GM12878 (cell line): ENCODE measurements at regions not wholly inside any gene's neighbourhood (a gene's known extent, or its start where the extent isn't known, plus 50 kb on each side); places are given as distances from the start of the nearest gene placed in this dataset.

ENCODE experiments used
- ATAC-seq: fragments of 200-7000 bp; cut with Tn5 transposase; 3 replicates; pipeline ENCODE4 v1.9.1; 2020; ENCODE audit warnings: mild to moderate bottlenecking, moderate library complexity
- BruUV-seq: library from RNA; stranded (reverse); fragments of 400-500 nt; replicated peaks from 2 replicates; lab custom pipeline; 2021; lab: Mats Ljungman, UMichigan
- CTCF ChIA-PET: fragments of 300-600 bp; sonication (Branson Sonifier 250); formaldehyde crosslinking; extraction: SDS; loops from one replicate; lab custom pipeline; 2021; ENCODE audit warnings: inconsistent platforms; lab: Yijun Ruan, JAX
- POLR2A ChIA-PET: fragments of 350-600 bp; formaldehyde crosslinking; extraction: SDS; loops from one replicate; lab custom pipeline; 2021; ENCODE audit warnings: inconsistent platforms; lab: Charles Lee
- RAD21 ChIA-PET: fragments of 300-600 bp; sonication (Branson Sonifier 250); formaldehyde crosslinking; loops from one replicate; lab custom pipeline; 2023; ENCODE audit warnings: antibody characterized with exemption; ENCODE audit not compliant: unreplicated experiment; lab: Charles Lee
- SMC1A ChIA-PET: fragments of 300-600 bp; sonication (Branson Sonifier 250); formaldehyde crosslinking; loops from one replicate; lab custom pipeline; 2023; ENCODE audit not compliant: unreplicated experiment, uncharacterized antibody; lab: Charles Lee
- DNase-seq: peaks from one replicate; pipeline ENCODE4 v3.0.0-alpha.2; 2011; ENCODE audit warnings: low read depth, low spot score
- FAIRE-seq: peaks from 3 replicates; lab custom pipeline; 2011; peaks lifted over from hg19 to GRCh38; lab: Jason Lieb, UNC
- H2AFZ ChIP-seq: 2 replicates; pipeline ENCODE4 v1.6.0; 2011; ENCODE audit warnings: low read depth, low read length, control low read depth; ENCODE audit not compliant: control insufficient read depth
- H3K27ac ChIP-seq: 2 replicates; pipeline ENCODE4 v1.5.1; 2011; ENCODE audit warnings: control low read depth; ENCODE audit not compliant: control insufficient read depth, insufficient read depth
- H3K27me3 ChIP-seq, 2 experiments: replicated peaks in 1 of 2; 2 replicates each; pipeline versions ENCODE4 v1.6.0 to v1.6.1; 2011; ENCODE audit warnings: low read length in 1 of 2; ENCODE audit not compliant: control insufficient read depth in 2 of 2, insufficient read depth in 2 of 2
- H3K36me3 ChIP-seq, 2 experiments: 2 replicates each; pipeline ENCODE4 v1.5.1; 2011; ENCODE audit warnings: low read length in 1 of 2; ENCODE audit not compliant: control insufficient read depth in 2 of 2, insufficient read depth in 2 of 2
- H3K4me1 ChIP-seq: 2 replicates; pipeline ENCODE4 v1.6.1; 2011; ENCODE audit warnings: mild to moderate bottlenecking, low read length, moderate library complexity, mixed read lengths; ENCODE audit not compliant: control insufficient read depth, insufficient read depth
- H3K4me2 ChIP-seq: 2 replicates; pipeline ENCODE4 v1.6.0; 2011; ENCODE audit warnings: control low read depth; ENCODE audit not compliant: control insufficient read depth, insufficient read depth
- H3K4me3 ChIP-seq: fragments of 200-600 bp; sonication (generic); 2 replicates; pipeline ENCODE4 v1.5.1; 2016
- H3K79me2 ChIP-seq: 2 replicates; pipeline ENCODE4 v1.6.0; 2011; ENCODE audit warnings: low read length; ENCODE audit not compliant: control insufficient read depth, insufficient read depth
- H3K9ac ChIP-seq: 2 replicates; pipeline ENCODE4 v1.8.0; 2011; ENCODE audit warnings: low read length, control low read depth, mixed read lengths; ENCODE audit not compliant: control insufficient read depth, insufficient read depth
- H3K9me3 ChIP-seq: replicated peaks from 3 replicates; pipeline ENCODE4 v1.5.1; 2011; ENCODE audit warnings: mild to moderate bottlenecking, low read length; ENCODE audit not compliant: control insufficient read depth, insufficient read depth
- H4K20me1 ChIP-seq: 2 replicates; pipeline ENCODE4 v1.6.0; 2011; ENCODE audit not compliant: control insufficient read depth, insufficient read depth
- BCLAF1 ChIP-seq: fragments of 450-650 bp; IDR thresholded peaks from 2 replicates; pipeline ENCODE4 v1.6.1; 2017; ENCODE audit warnings: antibody characterized with exemption, mild to moderate bottlenecking, moderate library complexity
- DPF2 ChIP-seq: fragments of 450-650 bp; IDR thresholded peaks from 2 replicates; pipeline ENCODE4 v1.6.1; 2017; ENCODE audit warnings: mild to moderate bottlenecking
- ELK1 ChIP-seq: IDR thresholded peaks from 2 replicates; pipeline ENCODE4 v1.6.1; 2012; ENCODE audit warnings: low read depth, low read length, improper control_type of control experiment
- ETV6 ChIP-seq, 2 experiments: fragments of 450-650 bp in 1 of 2; IDR thresholded peaks in 1 of 2; conservative IDR thresholded peaks in 1 of 2; 2 replicates each; pipeline ENCODE4 v1.6.1; 2014; ENCODE audit warnings: antibody characterized with exemption in 1 of 2, borderline replicate concordance in 1 of 2, low read depth in 1 of 2, mild to moderate bottlenecking in 1 of 2, moderate library complexity in 1 of 2
- HCFC1 ChIP-seq: fragments of 150-350 bp; IDR thresholded peaks from 2 replicates; pipeline ENCODE4 v1.6.1; 2014; ENCODE audit warnings: low read length
- HDGF ChIP-seq: fragments of 450-650 bp; IDR thresholded peaks from 2 replicates; pipeline ENCODE4 v1.6.1; 2016; ENCODE audit warnings: antibody characterized with exemption
- MTA3 ChIP-seq: IDR thresholded peaks from 2 replicates; pipeline ENCODE4 v1.6.1; 2012; ENCODE audit warnings: low read length, inconsistent platforms, borderline replicate concordance
- MYC ChIP-seq: IDR thresholded peaks from 2 replicates; pipeline ENCODE4 v1.6.1; 2011; ENCODE audit warnings: mild to moderate bottlenecking, low read length, moderate library complexity, inconsistent platforms; ENCODE audit not compliant: insufficient read depth, insufficient replicate concordance, insufficient read length, severe bottlenecking
- PKNOX1 ChIP-seq: fragments of 450-650 bp; IDR thresholded peaks from 2 replicates; pipeline ENCODE4 v1.6.1; 2016; ENCODE audit warnings: mild to moderate bottlenecking
- RB1 ChIP-seq: fragments of 450-650 bp; formaldehyde crosslinking; IDR thresholded peaks from 2 replicates; pipeline ENCODE4 v1.6.1; 2017; ENCODE audit warnings: mild to moderate bottlenecking, borderline replicate concordance
- RCOR1 ChIP-seq: conservative IDR thresholded peaks from 2 replicates; pipeline ENCODE4 v1.6.1; 2012; ENCODE audit warnings: low read depth, low read length, improper control_type of control experiment
- SMAD5 ChIP-seq: IDR thresholded peaks from 2 replicates; pipeline ENCODE4 v1.6.1; 2016; ENCODE audit warnings: antibody characterized with exemption, low read depth
- ZBTB40 ChIP-seq: fragments of 450-650 bp; IDR thresholded peaks from 2 replicates; pipeline ENCODE4 v1.6.1; 2016; ENCODE audit warnings: mild to moderate bottlenecking, moderate library complexity, borderline replicate concordance
- WGBS: methylation state at CpG from one replicate; pipeline ENCODE4 v1.1.6; 2016; ENCODE audit warnings: low lambda C conversion rate; ENCODE audit not compliant: insufficient replicate concordance, insufficient coverage; ENCODE audit errors: missing lambda C conversion rate; 5-methylcytosine and 5-hydroxymethylcytosine counted together
- in situ Hi-C: fragments of 300-500 bp; cut with MboI; formaldehyde crosslinking; loops from 9 replicates; pipeline ENCODE4 v1.14.3; 2018; ENCODE audit warnings: mixed read lengths
- intact Hi-C: fragments of 100-400 bp; cut with micrococcal nuclease; formaldehyde crosslinking; loops from one replicate; pipeline ENCODE4 v1.14.2; 2022; ENCODE audit not compliant: unreplicated experiment

GRCh38 chr13:78286748-78287147, 316.6 kb downstream of the POU4F1 start (continued):
- TF ChIP-seq BCLAF1 (no peak), DPF2 (no peak), MTA3 (no peak), MYC (no peak), RCOR1 (no peak), HDGF (no peak), ELK1 (no peak)

DNA sequence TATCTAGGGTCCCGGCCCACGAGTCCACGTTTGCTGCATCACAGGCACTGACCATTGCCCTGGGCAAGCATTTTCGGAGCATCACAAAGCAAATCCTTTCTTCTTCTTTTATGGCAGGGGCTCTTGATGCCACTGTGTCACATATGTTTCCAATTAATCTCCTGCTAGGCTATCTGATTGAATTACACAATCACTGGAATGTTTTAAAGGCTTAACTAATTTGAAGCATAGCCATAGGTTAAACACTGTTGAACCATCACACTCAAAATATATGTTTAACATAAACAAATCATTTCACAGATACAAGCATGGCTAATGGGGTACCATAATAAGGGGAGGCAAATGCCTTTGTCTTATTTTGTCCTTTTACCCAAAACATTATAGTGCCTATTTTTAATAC, 338.3 kb downstream of the POU4F1 start:
- CTCF ChIA-PET: no interaction called here
- intact Hi-C loops (no loop called here), in situ Hi-C loops (no loop called here)
- Histone ChIP-seq H2AFZ (no peak overlapping the region), H3K4me1 (no peaks in the 10 kb centered on the region), H3K4me2 (no peak overlapping the region), H3K9me3 (no peaks in the 10 kb centered on the region), H3K79me2 (no peaks in the 10 kb centered on the region), H3K36me3 (no peaks in the 10 kb centered on the region), H3K27ac (no peak overlapping the region), H4K20me1 (no peaks in the 10 kb centered on the region), H3K27me3 (no peaks in the 10 kb centered on the region), H3K4me3 (no peak overlapping the region), H3K9ac (no peak overlapping the region)
- no peak for ATAC-seq
- SMC1A ChIA-PET: no interaction called here
- POLR2A ChIA-PET: no interaction called here
- no peak for DNase-seq
- BruUV-seq: no TSS peak
- TF ChIP-seq ZBTB40 (no peak), PKNOX1 (no peak), RCOR1 (no peak), SMAD5 (no peak), HCFC1 (no peak), RB1 (no peak), ETV6 (conservative IDR thresholded peaks at IDR 0.05 in 1 of 2, IDR thresholded peaks at IDR 0.05 in 1 of 2; ENCODE audit: borderline replicate concordance in 1 of 2, low read depth in 1 of 2) (no peak)
- FAIRE-seq: no peak
- WGBS: 27% methylated on average over 4 of the region's 4 CpGs
- RAD21 ChIA-PET: no interaction called here
